GM13977 (cell line): ENCODE measurements at regions not wholly inside any gene's neighbourhood (a gene's known extent, or its start where the extent isn't known, plus 50 kb on each side); places are given as distances from the start of the nearest gene placed in this dataset.

ENCODE experiments used
- DNase-seq: peaks from one replicate; pipeline ENCODE4 v3.0.0; 2012; ENCODE audit warnings: low spot score
- in situ Hi-C: fragments of 300-500 bp; cut with MboI; formaldehyde crosslinking; loops from one replicate; pipeline ENCODE4 v1.12.0; 2022; ENCODE audit warnings: low sequenced_read_pairs, low pct_unique_long_range_greater_than_20kb, mixed read lengths, inconsistent platforms; ENCODE audit not compliant: unreplicated experiment
- TF ChIP-seq, protein P1 (sequence below): IDR thresholded peaks from 2 replicates; pipeline ENCODE4 v1.5.1; 2012; ENCODE audit warnings: mild to moderate bottlenecking, control low read depth; ENCODE audit not compliant: insufficient read depth; ENCODE audit errors: extremely low read depth, missing control alignments

GRCh38 chr2:611519-611918 lies 65.7 kb downstream of the TMEM18 start:
- in situ Hi-C loops, result no loop called here
- TF ChIP-seq, protein P1, sequence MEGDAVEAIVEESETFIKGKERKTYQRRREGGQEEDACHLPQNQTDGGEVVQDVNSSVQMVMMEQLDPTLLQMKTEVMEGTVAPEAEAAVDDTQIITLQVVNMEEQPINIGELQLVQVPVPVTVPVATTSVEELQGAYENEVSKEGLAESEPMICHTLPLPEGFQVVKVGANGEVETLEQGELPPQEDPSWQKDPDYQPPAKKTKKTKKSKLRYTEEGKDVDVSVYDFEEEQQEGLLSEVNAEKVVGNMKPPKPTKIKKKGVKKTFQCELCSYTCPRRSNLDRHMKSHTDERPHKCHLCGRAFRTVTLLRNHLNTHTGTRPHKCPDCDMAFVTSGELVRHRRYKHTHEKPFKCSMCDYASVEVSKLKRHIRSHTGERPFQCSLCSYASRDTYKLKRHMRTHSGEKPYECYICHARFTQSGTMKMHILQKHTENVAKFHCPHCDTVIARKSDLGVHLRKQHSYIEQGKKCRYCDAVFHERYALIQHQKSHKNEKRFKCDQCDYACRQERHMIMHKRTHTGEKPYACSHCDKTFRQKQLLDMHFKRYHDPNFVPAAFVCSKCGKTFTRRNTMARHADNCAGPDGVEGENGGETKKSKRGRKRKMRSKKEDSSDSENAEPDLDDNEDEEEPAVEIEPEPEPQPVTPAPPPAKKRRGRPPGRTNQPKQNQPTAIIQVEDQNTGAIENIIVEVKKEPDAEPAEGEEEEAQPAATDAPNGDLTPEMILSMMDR, result no peak
- DNase-seq, result no peak

GRCh38 chr2:610491-610890 lies 66.7 kb downstream of the TMEM18 start:
- DNase-seq, result no peak
- TF ChIP-seq, protein P1, result no peak
- in situ Hi-C loops, result no loop called here

DNA sequence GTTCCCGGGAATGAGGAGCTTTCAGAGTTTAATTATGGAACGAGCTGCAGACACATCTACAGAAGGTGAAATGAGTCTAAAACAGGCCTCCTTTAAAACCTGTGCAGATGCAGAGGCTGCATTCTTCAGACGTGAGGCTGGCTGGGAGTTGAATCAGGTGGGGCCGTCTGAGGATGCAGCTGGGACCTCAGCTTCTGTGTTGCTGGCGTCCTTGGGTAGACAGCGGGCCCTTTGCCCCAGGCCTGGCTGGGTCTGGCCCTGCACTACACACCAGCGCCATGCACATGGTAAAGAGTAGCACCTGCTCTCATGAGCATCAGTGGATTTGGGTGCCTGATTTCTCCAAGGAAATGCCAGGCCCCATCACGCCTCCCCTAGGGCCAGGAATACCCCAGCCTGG lies 67.3 kb downstream of the TMEM18 start:
- in situ Hi-C loops, result no loop called here
- no peak for DNase-seq
- TF ChIP-seq, protein P1, result no peak

DNA sequence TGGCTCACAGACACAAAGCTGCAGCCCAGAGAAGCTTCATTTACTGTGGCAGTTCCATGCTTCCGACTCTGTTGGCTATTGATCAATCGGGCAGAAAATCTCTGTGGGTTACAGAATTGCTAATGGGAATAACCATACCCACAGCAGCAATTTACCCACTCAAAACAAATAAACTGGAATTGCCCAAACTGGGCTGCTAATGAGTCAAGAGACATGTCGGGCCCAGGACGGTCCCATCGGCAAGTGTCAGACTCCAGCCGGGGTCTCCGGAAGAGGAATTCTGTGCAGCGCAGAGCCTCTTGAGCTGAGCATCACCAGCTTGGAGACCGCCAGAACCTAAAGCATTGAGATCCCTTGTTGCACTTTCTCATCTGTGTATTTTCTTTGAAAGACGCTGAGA lies 67.8 kb downstream of the TMEM18 start:
- TF ChIP-seq, protein P1, result no peak
- in situ Hi-C loops, result no loop called here
- DNase-seq, result no peak

- in situ Hi-C loops, result no loop called here
- TF ChIP-seq, protein P1, result no peak
- DNase-seq, result no peak
These were observed 68.5 kb downstream of the TMEM18 start for GRCh38 chr2:608711-609110.

- in situ Hi-C loops, result no loop called here
- TF ChIP-seq, protein P1, result no peak
- DNase-seq, result no peak
These were observed 68.9 kb downstream of the TMEM18 start for GRCh38 chr2:608297-608696.

DNA sequence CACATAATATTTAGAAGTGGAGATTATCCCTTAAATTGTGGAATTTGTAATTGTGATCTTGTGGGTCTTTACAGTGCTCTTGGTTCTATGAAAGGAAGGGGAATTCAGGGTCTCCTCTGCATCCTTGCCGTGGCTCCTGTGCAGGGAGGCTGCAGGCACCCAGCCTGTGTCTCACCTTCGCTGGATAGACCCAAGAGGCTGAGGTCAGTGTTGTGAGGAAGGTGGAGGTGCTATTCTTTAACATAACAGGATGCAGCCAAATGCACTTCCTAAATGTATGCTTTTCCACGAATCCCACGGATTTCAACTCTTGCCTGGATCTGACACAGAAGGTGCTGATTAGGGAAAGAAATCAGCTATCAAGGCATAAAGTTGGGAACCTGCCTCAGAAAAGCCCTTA lies 69.5 kb downstream of the TMEM18 start:
- in situ Hi-C loops, result no loop called here
- no peak for DNase-seq
- TF ChIP-seq, protein P1, result no peak
